GM12878 (cell line): ENCODE measurements at regions not wholly inside any gene's neighbourhood (a gene's known extent, or its start where the extent isn't known, plus 50 kb on each side); places are given as distances from the start of the nearest gene placed in this dataset.

ENCODE experiments used
- CBFB ChIP-seq: IDR thresholded peaks from 2 replicates; pipeline ENCODE4 v1.6.1; 2016; ENCODE audit warnings: antibody characterized with exemption, low read depth
- CTCF ChIP-seq, 3 experiments: IDR thresholded peaks in 2 of 3; conservative IDR thresholded peaks in 1 of 3; 2 replicates each; pipeline ENCODE4 v1.5.1; 2011; ENCODE audit warnings: low read depth in 3 of 3, low read length in 3 of 3, mild to moderate bottlenecking in 3 of 3, control low read depth in 2 of 3, moderate library complexity in 2 of 3, inconsistent platforms in 1 of 3, mixed read lengths in 1 of 3; ENCODE audit not compliant: control insufficient read depth in 2 of 3, insufficient read depth in 1 of 3; ENCODE audit errors: extremely low read depth in 1 of 3
- EGR1 ChIP-seq, 2 experiments: IDR thresholded peaks; 1 replicate in 1 of 2; 2 replicates in 1 of 2; pipeline ENCODE4 v1.6.1; 2011 to 2012; ENCODE audit warnings: low read depth in 2 of 2, low read length in 2 of 2, borderline replicate concordance in 1 of 2, mild to moderate bottlenecking in 1 of 2, moderate library complexity in 1 of 2
- EP300 ChIP-seq, 2 experiments: fragments of 150-350 bp in 1 of 2; IDR thresholded peaks; 2 replicates each; pipeline ENCODE4 v1.6.1; 2011 to 2012; ENCODE audit warnings: low read depth in 2 of 2, low read length in 2 of 2, borderline replicate concordance in 1 of 2, improper control_type of control experiment in 1 of 2, inconsistent platforms in 1 of 2; ENCODE audit not compliant: control insufficient read depth in 1 of 2
- EZH2 ChIP-seq: IDR thresholded peaks from 2 replicates; pipeline ENCODE4 v1.6.1; 2012; ENCODE audit warnings: low read depth, mild to moderate bottlenecking, control low read depth, inconsistent platforms, low read length, borderline replicate concordance; ENCODE audit not compliant: control insufficient read depth
- HDAC2 ChIP-seq: fragments of 200-600 bp; sonication (generic); IDR thresholded peaks from 2 replicates; pipeline ENCODE4 v1.6.1; 2017
- MLLT1 ChIP-seq: fragments of 450-650 bp; IDR thresholded peaks from 2 replicates; pipeline ENCODE4 v1.6.1; 2016; ENCODE audit warnings: mild to moderate bottlenecking
- NR2C1 ChIP-seq: fragments of 450-650 bp; IDR thresholded peaks from 2 replicates; pipeline ENCODE4 v1.6.1; 2017; ENCODE audit warnings: antibody characterized with exemption, mild to moderate bottlenecking, moderate library complexity
- POLR2AphosphoS5 ChIP-seq: IDR thresholded peaks from 2 replicates; pipeline ENCODE4 v1.6.1; 2011; ENCODE audit warnings: mild to moderate bottlenecking, low read length, inconsistent platforms
- RAD21 ChIP-seq: IDR thresholded peaks from 2 replicates; pipeline ENCODE4 v1.6.1; 2011; ENCODE audit warnings: mild to moderate bottlenecking, low read depth, low read length, moderate library complexity; ENCODE audit not compliant: insufficient read depth
- SMC3 ChIP-seq: IDR thresholded peaks from 2 replicates; pipeline ENCODE4 v1.6.1; 2011; ENCODE audit warnings: low read length, improper control_type of control experiment, borderline replicate concordance
- SRF ChIP-seq, 2 experiments: IDR thresholded peaks; 2 replicates each; pipeline ENCODE4 v1.6.1; 2011; ENCODE audit warnings: low read depth in 2 of 2, low read length in 2 of 2, mild to moderate bottlenecking in 1 of 2, moderate library complexity in 1 of 2

- TF ChIP-seq EP300 (IDR thresholded peaks at IDR 0.05; ENCODE audit: borderline replicate concordance in 1 of 2, control insufficient read depth in 1 of 2, low read depth in 2 of 2, low read length in 2 of 2), result no peak
- no peak for TF ChIP-seq CTCF (IDR thresholded peaks at IDR 0.05 in 2 of 3, conservative IDR thresholded peaks at IDR 0.05 in 1 of 3; ENCODE audit: control insufficient read depth in 2 of 3, extremely low read depth in 1 of 3, insufficient read depth in 1 of 3, low read depth in 3 of 3, low read length in 3 of 3)
- TF ChIP-seq NR2C1, result no peak
- TF ChIP-seq CBFB, result no peak
- TF ChIP-seq SMC3, result no peak
- TF ChIP-seq POLR2AphosphoS5, result no peak
- TF ChIP-seq MLLT1, result no peak
- TF ChIP-seq EZH2, result no peak
- no peak for TF ChIP-seq EGR1 (IDR thresholded peaks at IDR 0.05; ENCODE audit: borderline replicate concordance in 1 of 2, low read depth in 2 of 2, low read length in 2 of 2)
- no peak for TF ChIP-seq RAD21
- TF ChIP-seq SRF (IDR thresholded peaks at IDR 0.05; ENCODE audit: low read depth in 2 of 2, low read length in 2 of 2), result no peak
- no peak for TF ChIP-seq HDAC2
These were observed 91.9 kb downstream of the LEPR start for GRCh38 chr1:65512383-65512782.
